ENCODE measurements at regions not wholly inside any gene's neighbourhood (a gene's known extent, or its start where the extent isn't known, plus 50 kb on each side); places are given as distances from the start of the nearest gene placed in this dataset.

DNA sequence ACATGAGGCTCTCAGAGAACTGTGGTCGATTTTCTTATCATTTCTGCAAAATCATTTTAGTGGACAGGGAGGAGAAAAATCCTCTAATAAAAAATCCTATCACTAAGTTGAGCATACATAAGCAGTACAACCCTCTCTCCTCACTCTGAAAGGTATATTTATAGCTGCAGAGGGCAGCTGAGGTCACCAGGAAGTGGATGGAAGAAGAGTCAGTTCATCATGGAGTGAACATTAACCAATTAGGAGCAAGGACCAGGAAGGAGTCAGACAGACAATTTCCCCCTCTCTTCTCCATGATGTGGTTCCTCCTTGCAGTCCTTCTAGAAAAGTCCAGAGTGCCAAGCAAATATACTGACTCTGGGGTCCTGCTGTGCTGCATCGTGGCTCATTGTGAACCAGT is 253.7 kb downstream of the TOX3 start:
- no peaks in the 10 kb centered on the region for H3K36me3 Mint-ChIP-seq (ENCODE audit: insufficient read depth)
- no peak for DNase-seq
- no peak overlapping the region for H3K4me3 Mint-ChIP-seq
- H3K9me3 Mint-ChIP-seq = peaks cover 15% of the 10 kb centered on the region
- ATAC-seq = no peak
- no peaks in the 10 kb centered on the region for H3K4me1 Mint-ChIP-seq (ENCODE audit: low read depth)
- no peaks in the 10 kb centered on the region for H3K27me3 Mint-ChIP-seq (ENCODE audit: low read depth)

DNA sequence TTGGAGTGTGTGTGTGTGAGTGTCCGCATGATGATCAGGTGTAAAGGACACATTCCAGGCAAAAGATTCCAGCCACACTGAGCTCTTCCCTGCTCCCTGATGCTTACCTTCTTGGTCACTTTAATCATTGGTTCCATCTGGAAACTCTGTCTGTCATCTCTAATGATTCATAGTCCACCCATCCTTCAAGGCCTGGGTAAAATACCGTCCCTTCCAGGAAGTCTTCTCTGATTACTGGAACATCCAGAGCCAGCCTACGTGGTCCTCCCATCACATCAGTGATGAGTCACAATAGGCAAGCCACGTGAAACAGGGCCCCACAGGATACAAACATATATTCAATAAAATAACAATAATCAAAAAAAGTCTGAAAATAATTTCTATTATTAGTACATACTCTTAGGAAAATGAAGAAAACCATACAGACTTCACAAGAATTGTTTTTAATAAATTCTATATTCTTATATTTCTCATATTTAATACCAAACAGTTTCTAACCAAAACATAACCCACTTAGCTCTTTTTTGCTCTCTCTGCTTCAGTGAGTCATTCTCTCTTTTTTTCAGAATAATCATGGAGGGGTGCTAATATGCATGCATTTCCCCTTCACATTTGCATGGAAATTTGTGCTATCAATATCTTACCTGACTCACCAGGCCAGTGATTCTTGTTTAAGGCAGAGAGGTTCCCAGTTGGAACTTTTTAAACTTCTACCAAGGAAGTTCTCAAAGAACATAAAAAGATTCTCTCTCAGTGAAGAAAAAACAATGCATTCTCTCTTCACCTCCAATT is 263.2 kb downstream of the TOX3 start:
- no peak overlapping the region for H3K4me3 Mint-ChIP-seq
- H3K36me3 Mint-ChIP-seq (ENCODE audit: insufficient read depth) = no peaks in the 10 kb centered on the region
- DNase-seq (no peak), ATAC-seq (no peak)
- no peaks in the 10 kb centered on the region for H3K9me3 Mint-ChIP-seq
- H3K27me3 Mint-ChIP-seq (ENCODE audit: low read depth) = no peaks in the 10 kb centered on the region
- no peaks in the 10 kb centered on the region for H3K4me1 Mint-ChIP-seq (ENCODE audit: low read depth)

DNA sequence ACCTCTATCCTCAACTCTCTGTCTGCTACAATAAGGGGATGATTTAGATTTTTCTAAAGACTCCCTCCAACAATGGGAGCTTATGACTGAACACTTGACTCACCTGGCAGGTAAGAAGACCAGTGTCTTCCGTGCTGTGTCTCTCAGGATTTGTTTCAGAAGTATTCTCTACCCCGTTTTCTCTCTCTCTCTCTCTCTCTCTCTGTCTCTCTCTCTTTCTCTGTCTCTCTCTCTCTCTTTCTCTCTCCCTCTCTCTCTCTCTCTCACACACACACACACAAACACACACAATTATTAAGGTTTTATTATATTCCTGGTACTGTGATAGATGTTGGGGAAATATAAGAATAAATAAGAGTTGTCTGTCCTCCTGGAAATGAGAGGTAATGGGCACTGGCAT is 263.9 kb downstream of the TOX3 start:
- Mint-ChIP-seq H3K9me3 (no peaks in the 10 kb centered on the region), H3K27me3 (ENCODE audit: low read depth) (no peaks in the 10 kb centered on the region), H3K4me1 (ENCODE audit: low read depth) (no peaks in the 10 kb centered on the region), H3K36me3 (ENCODE audit: insufficient read depth) (no peaks in the 10 kb centered on the region), H3K4me3 (no peak overlapping the region)
- ATAC-seq (no peak), DNase-seq (no peak)

DNA sequence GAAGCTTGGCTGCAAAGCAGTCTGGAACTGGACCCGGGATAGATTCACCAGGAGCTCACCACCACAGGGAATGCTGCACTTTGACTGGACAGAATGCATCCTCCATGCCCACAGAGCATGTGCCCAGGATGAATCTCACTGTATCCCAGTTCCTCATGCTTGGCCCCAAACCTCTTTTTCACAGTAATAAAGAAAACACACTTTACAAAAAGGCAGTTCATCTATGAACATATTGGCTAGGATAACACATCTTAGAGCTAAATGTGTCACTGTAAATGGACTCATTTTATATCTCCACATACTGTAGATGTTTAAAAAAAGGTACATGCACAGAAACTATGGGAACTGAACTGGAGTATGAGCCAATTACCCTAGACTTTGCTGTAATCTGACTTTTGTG is 266.9 kb downstream of the TOX3 start:
- Mint-ChIP-seq H3K4me1 (ENCODE audit: low read depth) (no peaks in the 10 kb centered on the region), H3K4me3 (no peak overlapping the region), H3K27me3 (ENCODE audit: low read depth) (no peaks in the 10 kb centered on the region), H3K36me3 (ENCODE audit: insufficient read depth) (no peaks in the 10 kb centered on the region), H3K9me3 (no peaks in the 10 kb centered on the region)
- DNase-seq (no peak), ATAC-seq (no peak)

DNA sequence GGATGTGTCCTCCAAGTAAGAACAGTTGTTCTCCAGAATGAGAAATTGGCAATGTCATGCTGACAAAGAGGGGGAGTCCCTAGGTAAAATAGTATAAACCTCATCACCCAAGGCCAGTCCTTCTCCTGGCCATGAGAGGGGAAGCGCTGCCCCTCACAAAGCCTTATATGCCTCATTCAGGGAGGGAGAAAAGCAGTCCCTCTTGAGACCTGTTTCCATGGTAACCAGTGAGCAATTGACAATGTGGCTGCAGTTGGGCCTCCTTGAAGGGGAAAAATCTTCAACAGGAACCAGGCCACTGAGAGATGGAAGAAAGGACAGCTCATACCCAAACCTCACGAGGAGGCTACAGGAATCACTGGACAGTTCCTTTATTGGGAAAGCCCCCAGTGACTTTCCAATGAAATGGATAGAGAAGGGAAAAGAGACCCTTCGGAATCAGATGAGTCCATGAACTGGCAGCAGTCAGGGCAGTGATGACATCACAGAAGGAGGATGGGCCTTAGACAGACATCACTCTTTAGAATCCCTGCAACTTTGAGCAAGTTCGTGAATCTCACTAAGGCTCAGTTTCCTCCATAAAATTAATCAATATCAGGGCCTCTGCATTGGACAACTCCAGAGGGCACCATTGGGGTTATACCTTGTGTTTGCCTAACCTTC is 275.7 kb downstream of the TOX3 start:
- no peaks in the 10 kb centered on the region for H3K9me3 Mint-ChIP-seq
- H3K4me3 Mint-ChIP-seq = no peak overlapping the region
- ATAC-seq (no peak), DNase-seq (no peak)
- H3K4me1 Mint-ChIP-seq (ENCODE audit: low read depth) = no peaks in the 10 kb centered on the region
- H3K36me3 Mint-ChIP-seq (ENCODE audit: insufficient read depth) = no peaks in the 10 kb centered on the region
- H3K27me3 Mint-ChIP-seq (ENCODE audit: low read depth) = no peaks in the 10 kb centered on the region

DNA sequence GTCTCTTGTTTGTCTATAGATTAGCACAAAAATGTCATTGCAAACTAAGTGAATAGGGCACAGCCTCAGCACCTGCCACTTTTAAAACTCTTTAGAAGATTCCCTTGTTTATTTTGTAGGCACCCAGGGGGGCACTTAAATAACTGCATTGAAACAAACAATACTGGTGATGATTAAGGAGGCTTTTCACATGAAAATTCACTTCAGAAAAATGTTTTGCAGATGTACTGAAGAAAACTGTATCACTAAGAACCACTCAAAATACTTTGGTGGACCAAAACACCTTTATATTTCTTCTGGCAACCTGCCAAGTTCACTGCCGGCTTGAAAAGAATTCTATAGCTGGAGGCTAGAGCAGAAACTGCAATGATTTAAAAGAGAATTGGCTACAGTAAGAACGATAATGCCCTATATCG is 281.5 kb downstream of the TOX3 start:
- Mint-ChIP-seq H3K4me1 (ENCODE audit: low read depth) (no peaks in the 10 kb centered on the region), H3K4me3 (no peak overlapping the region), H3K9me3 (no peaks in the 10 kb centered on the region), H3K27me3 (ENCODE audit: low read depth) (no peaks in the 10 kb centered on the region), H3K36me3 (ENCODE audit: insufficient read depth) (no peaks in the 10 kb centered on the region)
- ATAC-seq (no peak), DNase-seq (no peak)

DNA sequence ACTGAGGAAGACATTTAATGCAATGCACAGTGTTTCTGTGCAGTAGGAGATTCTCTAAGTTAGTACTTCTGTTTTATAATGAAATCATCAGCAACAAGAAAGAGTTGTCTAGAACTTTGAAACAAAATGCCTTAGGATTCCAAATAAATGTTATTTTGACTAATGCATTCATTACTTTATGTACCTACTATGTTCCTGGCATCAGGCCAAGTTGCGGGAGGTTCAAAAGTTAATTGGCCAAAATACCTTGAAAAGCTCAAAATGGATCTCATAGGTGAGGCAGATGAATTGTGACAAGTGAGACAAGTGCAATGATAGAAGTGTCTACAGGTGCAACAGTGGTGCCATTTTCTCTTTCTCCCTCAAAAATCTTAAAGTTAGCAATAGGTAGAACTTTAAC is 289.4 kb downstream of the TOX3 start:
- Mint-ChIP-seq H3K4me1 (ENCODE audit: low read depth) (no peaks in the 10 kb centered on the region), H3K36me3 (ENCODE audit: insufficient read depth) (no peaks in the 10 kb centered on the region), H3K4me3 (no peak overlapping the region), H3K27me3 (ENCODE audit: low read depth) (no peaks in the 10 kb centered on the region), H3K9me3 (no peaks in the 10 kb centered on the region)
- ATAC-seq (no peak), DNase-seq (no peak)

DNA sequence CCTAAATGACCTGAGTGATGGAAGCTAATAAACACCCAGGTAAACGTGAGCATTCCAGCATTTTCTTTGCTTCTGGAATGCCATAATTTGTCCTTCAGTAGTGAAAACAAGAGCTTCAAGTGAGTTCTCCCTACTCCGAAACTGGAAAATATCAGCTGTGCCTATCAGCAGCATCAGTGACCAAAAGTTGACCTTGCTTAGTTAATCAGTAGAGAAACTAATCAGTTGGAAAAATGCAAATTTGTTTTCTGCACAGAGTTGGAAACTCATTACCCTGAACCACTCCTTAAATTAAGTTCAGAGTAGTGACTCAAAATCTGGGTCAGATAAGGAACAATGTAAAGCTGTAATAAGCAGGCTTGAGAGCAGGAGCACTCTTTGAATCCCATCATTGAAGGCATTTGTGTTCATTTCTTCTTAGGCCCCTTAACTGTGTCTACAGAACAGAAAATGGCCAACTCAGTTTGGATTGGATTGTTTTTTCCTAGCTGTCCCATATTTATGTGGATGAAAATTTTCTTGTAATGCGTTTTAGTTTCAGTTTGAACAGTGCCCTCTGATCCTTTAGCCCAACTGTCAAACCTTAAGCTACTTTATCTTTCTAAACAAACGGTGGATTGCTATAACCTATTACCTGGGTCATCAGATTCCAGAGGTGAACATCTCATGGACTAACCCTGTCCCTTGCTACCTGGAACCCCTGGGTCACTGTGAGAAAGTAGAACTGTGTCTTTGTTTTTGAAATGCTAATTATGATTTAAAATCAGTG is 290.4 kb downstream of the TOX3 start:
- ATAC-seq (no peak), DNase-seq (no peak)
- Mint-ChIP-seq H3K9me3 (no peaks in the 10 kb centered on the region), H3K4me1 (ENCODE audit: low read depth) (no peaks in the 10 kb centered on the region), H3K27me3 (ENCODE audit: low read depth) (no peaks in the 10 kb centered on the region), H3K36me3 (ENCODE audit: insufficient read depth) (no peaks in the 10 kb centered on the region), H3K4me3 (no peak overlapping the region)

DNA sequence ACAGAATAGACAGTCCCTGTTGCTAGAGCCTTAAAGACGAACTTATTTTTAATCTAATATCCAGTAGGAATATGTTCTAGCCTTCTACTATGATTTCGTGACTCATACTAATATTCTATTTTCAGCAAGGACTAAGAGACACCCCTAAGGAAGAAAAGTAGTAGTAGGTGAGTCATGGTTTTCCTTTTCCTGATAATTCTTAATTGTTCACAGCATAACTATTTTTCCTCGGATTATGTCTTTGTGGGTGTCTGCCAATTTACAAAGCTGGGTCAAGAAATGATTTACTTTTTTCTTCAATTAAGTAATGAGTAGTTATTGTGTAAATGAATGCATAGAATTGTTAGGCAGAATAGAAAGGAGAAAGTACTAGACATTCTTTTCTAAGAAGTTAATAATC is 292.2 kb downstream of the TOX3 start:
- no peak for ATAC-seq
- Mint-ChIP-seq H3K4me3 (no peak overlapping the region), H3K4me1 (ENCODE audit: low read depth) (no peaks in the 10 kb centered on the region), H3K36me3 (ENCODE audit: insufficient read depth) (no peaks in the 10 kb centered on the region), H3K9me3 (no peaks in the 10 kb centered on the region), H3K27me3 (ENCODE audit: low read depth) (no peaks in the 10 kb centered on the region)
- no peak for DNase-seq

DNA sequence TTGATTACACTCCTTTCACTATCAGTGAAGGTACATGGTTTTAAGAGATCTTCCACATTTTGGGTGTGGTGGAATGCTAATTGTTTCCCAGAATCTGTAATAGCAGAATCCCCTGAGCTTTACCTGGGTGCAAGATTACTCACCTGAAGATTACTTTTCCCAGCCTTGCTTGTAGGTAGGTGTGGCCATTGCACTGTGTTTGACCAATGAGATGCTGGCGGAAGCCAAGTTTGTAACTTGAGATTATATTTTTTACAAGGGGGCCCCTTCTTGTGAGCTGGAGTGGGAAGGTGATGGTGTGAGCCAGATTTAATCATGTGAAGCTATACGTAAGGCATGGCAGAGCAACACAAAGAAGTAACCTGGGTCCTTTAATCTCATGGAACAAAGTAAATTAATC is 294.3 kb downstream of the TOX3 start:
- H3K9me3 Mint-ChIP-seq = peaks cover 9% of the 10 kb centered on the region

DNA sequence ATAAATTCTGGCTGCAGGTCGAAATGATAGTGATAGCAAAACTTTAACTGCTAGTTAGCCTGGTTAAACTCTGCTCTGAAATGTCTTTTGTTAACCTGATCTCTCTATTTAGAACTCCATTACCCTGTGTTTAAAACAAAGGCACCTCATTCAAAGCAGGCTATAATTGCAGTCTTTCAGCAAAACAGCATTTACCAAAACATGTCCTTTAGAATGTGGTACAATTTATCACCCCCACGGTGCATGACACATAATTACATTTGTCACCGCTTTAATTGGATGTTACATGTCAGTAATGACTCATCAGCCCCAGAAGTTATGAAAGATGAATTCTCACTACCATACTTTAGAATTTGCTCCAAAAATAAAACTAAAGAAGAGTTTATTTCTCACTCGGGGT is 295.4 kb downstream of the TOX3 start:
- no peak overlapping the region for H3K4me3 Mint-ChIP-seq
- no peak for DNase-seq
- no peak for ATAC-seq
- no peaks in the 10 kb centered on the region for H3K36me3 Mint-ChIP-seq (ENCODE audit: insufficient read depth)
- H3K4me1 Mint-ChIP-seq (ENCODE audit: low read depth) = no peaks in the 10 kb centered on the region
- H3K9me3 Mint-ChIP-seq = peaks cover 14% of the 10 kb centered on the region
- H3K27me3 Mint-ChIP-seq (ENCODE audit: low read depth) = no peaks in the 10 kb centered on the region

More for the DNA sequence above, 294.3 kb downstream of the TOX3 start:
- DNase-seq (no peak), ATAC-seq (no peak)
- Mint-ChIP-seq H3K4me3 (no peak overlapping the region), H3K27me3 (ENCODE audit: low read depth) (no peaks in the 10 kb centered on the region), H3K4me1 (ENCODE audit: low read depth) (no peaks in the 10 kb centered on the region), H3K36me3 (ENCODE audit: insufficient read depth) (no peaks in the 10 kb centered on the region)

DNA sequence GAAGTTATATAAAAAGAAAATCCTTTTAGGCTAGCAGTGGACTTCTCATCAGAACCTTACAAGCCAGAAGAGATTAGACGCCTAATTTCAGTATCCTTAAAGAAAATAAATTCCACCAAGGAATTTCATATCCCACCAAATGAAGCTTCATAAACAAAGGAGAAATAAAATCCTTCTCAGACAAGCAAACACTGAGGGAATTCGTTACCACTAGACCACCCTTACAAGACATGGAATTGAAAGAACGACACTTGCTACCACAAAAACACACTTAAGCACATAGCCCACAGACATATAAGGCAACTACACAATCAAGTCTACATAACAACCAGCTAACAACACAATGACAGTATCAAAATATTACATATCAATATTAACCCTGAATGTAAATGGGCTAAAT is 299.2 kb downstream of the TOX3 start:
- DNase-seq (no peak), ATAC-seq (no peak)
- Mint-ChIP-seq H3K36me3 (ENCODE audit: insufficient read depth) (no peaks in the 10 kb centered on the region), H3K27me3 (ENCODE audit: low read depth) (no peaks in the 10 kb centered on the region), H3K9me3 (peaks cover 18% of the 10 kb centered on the region), H3K4me1 (ENCODE audit: low read depth) (no peaks in the 10 kb centered on the region), H3K4me3 (no peak overlapping the region)

DNA sequence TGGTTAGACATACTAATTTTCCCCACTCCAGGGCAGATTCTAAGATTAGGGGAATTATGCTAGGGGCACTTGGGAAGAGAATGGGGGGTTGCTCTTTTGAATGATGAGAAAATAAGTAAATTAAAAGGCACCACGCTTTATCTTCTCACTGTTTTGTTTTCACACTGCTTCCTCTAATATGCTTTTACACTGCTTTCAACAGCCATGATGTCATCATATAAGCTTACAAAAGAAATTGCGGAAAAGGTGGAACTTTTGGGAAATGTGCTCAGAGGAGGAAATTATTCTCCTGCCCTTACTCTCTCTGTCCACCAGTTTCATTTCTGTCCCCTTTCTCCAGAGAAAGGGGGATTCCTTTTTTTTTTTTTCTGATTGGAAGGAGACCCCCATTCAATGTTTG is 308.2 kb downstream of the TOX3 start:
- H3K27me3 Mint-ChIP-seq (ENCODE audit: low read depth) = no peaks in the 10 kb centered on the region
- peaks cover 1% of the 10 kb centered on the region for H3K9me3 Mint-ChIP-seq
- no peak for DNase-seq
- H3K36me3 Mint-ChIP-seq (ENCODE audit: insufficient read depth) = no peaks in the 10 kb centered on the region
- ATAC-seq = no peak
- no peak overlapping the region for H3K4me3 Mint-ChIP-seq
- no peaks in the 10 kb centered on the region for H3K4me1 Mint-ChIP-seq (ENCODE audit: low read depth)

DNA sequence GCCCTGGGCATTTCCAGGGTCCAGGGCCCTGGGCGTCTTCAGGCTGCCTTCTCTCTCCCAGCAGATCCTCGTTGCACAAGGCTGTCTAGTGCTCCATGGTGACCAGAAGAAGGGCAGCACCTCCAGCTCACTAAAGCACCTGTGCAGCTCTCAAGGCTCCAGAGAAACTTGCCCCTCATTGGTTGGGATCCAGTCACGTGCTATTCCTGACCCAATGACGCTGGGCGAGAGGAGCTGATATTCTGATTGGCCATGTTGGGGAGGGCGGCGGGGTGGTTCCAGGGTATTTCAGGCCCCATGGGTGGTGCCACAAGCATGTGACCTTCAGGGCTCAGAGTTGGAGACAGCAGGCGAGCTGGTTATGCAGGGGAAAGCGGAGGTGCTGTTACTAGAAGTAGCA is 309.1 kb downstream of the TOX3 start:
- Mint-ChIP-seq H3K9me3 (no peaks in the 10 kb centered on the region), H3K4me1 (ENCODE audit: low read depth) (no peaks in the 10 kb centered on the region), H3K4me3 (no peak overlapping the region), H3K36me3 (ENCODE audit: insufficient read depth) (no peaks in the 10 kb centered on the region), H3K27me3 (ENCODE audit: low read depth) (no peaks in the 10 kb centered on the region)
- ATAC-seq (no peak), DNase-seq (no peak)

DNA sequence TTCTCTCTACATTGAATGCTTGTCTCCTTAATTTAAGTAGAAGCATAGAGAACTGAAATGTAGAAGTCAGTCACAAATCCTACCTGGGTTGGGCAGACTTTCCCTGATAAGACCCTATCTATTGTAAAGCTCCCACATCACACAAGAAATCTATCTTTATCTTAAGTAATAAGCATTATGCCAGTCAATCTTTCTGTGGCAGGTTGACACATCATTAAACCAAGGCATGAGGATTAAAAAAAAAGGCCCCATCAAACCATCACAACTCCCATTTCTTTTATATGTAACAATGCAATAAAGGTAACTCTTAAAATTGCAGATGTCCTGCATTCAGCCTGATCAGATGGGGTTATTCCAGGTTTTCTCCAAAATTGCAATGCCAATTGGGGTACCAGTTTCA is 311.8 kb downstream of the TOX3 start:
- H3K27me3 Mint-ChIP-seq (ENCODE audit: low read depth) = no peaks in the 10 kb centered on the region
- ATAC-seq (no peak), DNase-seq (no peak)
- H3K9me3 Mint-ChIP-seq = no peaks in the 10 kb centered on the region
- no peak overlapping the region for H3K4me3 Mint-ChIP-seq
- H3K4me1 Mint-ChIP-seq (ENCODE audit: low read depth) = no peaks in the 10 kb centered on the region
- no peaks in the 10 kb centered on the region for H3K36me3 Mint-ChIP-seq (ENCODE audit: insufficient read depth)

Measured in activated T-cell treated with anti-CD3 and anti-CD28 coated beads, Interleukin-2, amount 50 U/mL, for 4 hours (primary cell).